GM19035 (cell line): ENCODE measurements at regions not wholly inside any gene's neighbourhood (a gene's known extent, or its start where the extent isn't known, plus 50 kb on each side); places are given as distances from the start of the nearest gene placed in this dataset.

Experiments used
- ATAC-seq: cut with Tn5 transposase; IDR thresholded peaks from one replicate; pipeline ENCODE4 v1.9.1; 2021; ENCODE audit not compliant: unreplicated experiment

- ATAC-seq, result no peak
Measured at GRCh38 chrX:15985937-15986336, 131.3 kb upstream of the AP1S2 start.

GRCh38 chrX:15983034-15983433 lies 128.4 kb upstream of the AP1S2 start:
- no peak for ATAC-seq

GRCh38 chrX:15977644-15978043 lies 123.0 kb upstream of the AP1S2 start:
- no peak for ATAC-seq

GRCh38 chrX:15976396-15976795 lies 121.8 kb upstream of the AP1S2 start:
- ATAC-seq, result no peak

GRCh38 chrX:15973946-15974345 lies 119.3 kb upstream of the AP1S2 start:
- no peak for ATAC-seq

GRCh38 chrX:15973299-15973698 lies 118.7 kb upstream of the AP1S2 start:
- no peak for ATAC-seq

GRCh38 chrX:15971696-15972095 lies 117.1 kb upstream of the AP1S2 start:
- ATAC-seq, result no peak

GRCh38 chrX:15963858-15964257 lies 109.2 kb upstream of the AP1S2 start:
- no peak for ATAC-seq

- no peak for ATAC-seq
Measured at GRCh38 chrX:15960237-15960636, 105.6 kb upstream of the AP1S2 start.

GRCh38 chrX:15956681-15957080 lies 102.1 kb upstream of the AP1S2 start:
- no peak for ATAC-seq

- ATAC-seq, result no peak
Measured at GRCh38 chrX:15953801-15954200, 99.2 kb upstream of the AP1S2 start.

- ATAC-seq, result no peak
Measured at GRCh38 chrX:15952212-15952611, 97.6 kb upstream of the AP1S2 start.

- ATAC-seq, result no peak
Measured at GRCh38 chrX:15948318-15948660, 93.7 kb upstream of the AP1S2 start.

- ATAC-seq, result no peak
Measured at GRCh38 chrX:15947648-15948317, 93.2 kb upstream of the AP1S2 start.

- ATAC-seq, result no peak
Measured at GRCh38 chrX:15946783-15947580, 92.4 kb upstream of the AP1S2 start.

- ATAC-seq, result no peak
Measured at GRCh38 chrX:15943391-15943790, 88.8 kb upstream of the AP1S2 start.

- ATAC-seq, result no peak
Measured at GRCh38 chrX:15942307-15942706, 87.7 kb upstream of the AP1S2 start.

- ATAC-seq, result no peak
Measured at GRCh38 chrX:15939737-15940136, 85.1 kb upstream of the AP1S2 start.

- no peak for ATAC-seq
Measured at GRCh38 chrX:15938072-15938471, 83.5 kb upstream of the AP1S2 start.

GRCh38 chrX:15931362-15931761 lies 76.7 kb upstream of the AP1S2 start:
- ATAC-seq, result no peak

- no peak for ATAC-seq
Measured at GRCh38 chrX:15930585-15930984, 76.0 kb upstream of the AP1S2 start.

GRCh38 chrX:15929194-15929593 lies 74.6 kb upstream of the AP1S2 start:
- no peak for ATAC-seq

- no peak for ATAC-seq
Measured at GRCh38 chrX:15926622-15927021, 72.0 kb upstream of the AP1S2 start.
